ENCODE measurements at regions not wholly inside any gene's neighbourhood (a gene's known extent, or its start where the extent isn't known, plus 50 kb on each side); places are given as distances from the start of the nearest gene placed in this dataset.

- TF ChIP-seq CTCF (IDR thresholded peaks at IDR 0.05) = no peak
- TF ChIP-seq POLR2AphosphoS5 (IDR thresholded peaks at IDR 0.05) = no peak
- no peak for TF ChIP-seq POLR2A (IDR thresholded peaks at IDR 0.05; ENCODE audit: low read depth)
- no peak for TF ChIP-seq EP300 (IDR thresholded peaks at IDR 0.05)
Measured at GRCh38 chr1:192066202-192066601, 92.1 kb upstream of the RGS18 start.
